GM18498 (cell line): ENCODE measurements at regions not wholly inside any gene's neighbourhood (a gene's known extent, or its start where the extent isn't known, plus 50 kb on each side); places are given as distances from the start of the nearest gene placed in this dataset.

Experiments
- ATAC-seq: cut with Tn5 transposase; IDR thresholded peaks from one replicate; pipeline ENCODE4 v1.9.1; 2021; ENCODE audit warnings: mild to moderate bottlenecking, moderate library complexity; ENCODE audit not compliant: unreplicated experiment

- ATAC-seq, result no peak
Measured at GRCh38 chr10:111493024-111493625, 416.3 kb downstream of the ADRA2A start.

GRCh38 chr10:111498560-111498959 is 421.7 kb downstream of the ADRA2A start:
- no peak for ATAC-seq

- ATAC-seq, result no peak
Measured at GRCh38 chr10:111504376-111504775, 427.5 kb downstream of the ADRA2A start.

- ATAC-seq, result no peak
Measured at GRCh38 chr10:111506266-111507034, 429.6 kb downstream of the ADRA2A start.

- no peak for ATAC-seq
Measured at GRCh38 chr10:111511751-111512150, 434.9 kb downstream of the ADRA2A start.

GRCh38 chr10:111515264-111515663 is 438.4 kb downstream of the ADRA2A start:
- ATAC-seq, result no peak

- ATAC-seq, result peak; percentile 11
Measured at GRCh38 chr10:111515706-111516105, 438.9 kb downstream of the ADRA2A start.

GRCh38 chr10:111516144-111516543 is 439.3 kb downstream of the ADRA2A start:
- ATAC-seq, result peak; percentile 58

- no peak for ATAC-seq
Measured at GRCh38 chr10:111522141-111522540, 445.3 kb downstream of the ADRA2A start.

GRCh38 chr10:111522551-111522950 is 445.7 kb downstream of the ADRA2A start:
- ATAC-seq, result no peak

- ATAC-seq, result no peak
Measured at GRCh38 chr10:111523016-111523415, 446.2 kb downstream of the ADRA2A start.

- no peak for ATAC-seq
Measured at GRCh38 chr10:111524134-111524533, 447.3 kb downstream of the ADRA2A start.

- ATAC-seq, result no peak
Measured at GRCh38 chr10:111525696-111526095, 448.9 kb downstream of the ADRA2A start.

GRCh38 chr10:111531690-111532089 is 454.9 kb downstream of the ADRA2A start:
- ATAC-seq, result no peak

- ATAC-seq, result no peak
Measured at GRCh38 chr10:111532139-111532538, 455.3 kb downstream of the ADRA2A start.

GRCh38 chr10:111539246-111539645 is 462.4 kb downstream of the ADRA2A start:
- ATAC-seq, result no peak

- ATAC-seq, result no peak
Measured at GRCh38 chr10:111543854-111544253, 467.0 kb downstream of the ADRA2A start.

GRCh38 chr10:111545861-111546605 is 469.2 kb downstream of the ADRA2A start:
- no peak for ATAC-seq

GRCh38 chr10:111548084-111548726 is 471.4 kb downstream of the ADRA2A start:
- no peak for ATAC-seq

- ATAC-seq, result no peak
Measured at GRCh38 chr10:111551001-111551400, 474.2 kb downstream of the ADRA2A start.

GRCh38 chr10:111556666-111557065 is 479.8 kb downstream of the ADRA2A start:
- no peak for ATAC-seq
